ENCODE measurements at regions not wholly inside any gene's neighbourhood (a gene's known extent, or its start where the extent isn't known, plus 50 kb on each side); places are given as distances from the start of the nearest gene placed in this dataset.

DNA sequence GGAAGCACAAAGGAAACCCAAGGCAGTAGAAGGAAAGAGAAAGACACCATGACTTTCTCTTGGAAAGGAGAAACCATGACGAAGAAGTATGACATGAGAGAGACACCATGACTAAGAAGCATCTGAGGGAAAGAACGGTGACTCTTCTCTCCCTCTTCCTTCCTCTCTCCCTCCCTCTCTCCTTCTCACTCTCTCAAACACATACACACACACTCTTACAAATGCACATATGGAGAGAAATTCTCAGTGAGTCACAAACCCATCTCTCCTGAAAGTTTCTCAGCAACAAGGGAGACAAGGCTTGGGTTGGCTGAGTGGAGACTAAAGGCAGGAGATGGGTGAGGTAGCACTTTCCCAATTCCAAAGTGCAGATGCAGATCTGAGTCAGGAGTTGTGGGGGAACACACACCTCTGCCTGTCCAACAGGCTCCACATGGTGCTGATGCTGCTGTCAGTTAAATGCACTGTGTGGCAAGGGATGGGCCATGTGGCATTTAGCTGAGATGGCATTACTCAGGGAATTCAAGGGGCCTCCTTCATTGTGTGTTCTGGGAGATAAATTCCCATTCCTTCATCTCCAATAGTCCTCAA, 336.7 kb upstream of the C16orf82 start:
- TF ChIP-seq, protein P1, sequence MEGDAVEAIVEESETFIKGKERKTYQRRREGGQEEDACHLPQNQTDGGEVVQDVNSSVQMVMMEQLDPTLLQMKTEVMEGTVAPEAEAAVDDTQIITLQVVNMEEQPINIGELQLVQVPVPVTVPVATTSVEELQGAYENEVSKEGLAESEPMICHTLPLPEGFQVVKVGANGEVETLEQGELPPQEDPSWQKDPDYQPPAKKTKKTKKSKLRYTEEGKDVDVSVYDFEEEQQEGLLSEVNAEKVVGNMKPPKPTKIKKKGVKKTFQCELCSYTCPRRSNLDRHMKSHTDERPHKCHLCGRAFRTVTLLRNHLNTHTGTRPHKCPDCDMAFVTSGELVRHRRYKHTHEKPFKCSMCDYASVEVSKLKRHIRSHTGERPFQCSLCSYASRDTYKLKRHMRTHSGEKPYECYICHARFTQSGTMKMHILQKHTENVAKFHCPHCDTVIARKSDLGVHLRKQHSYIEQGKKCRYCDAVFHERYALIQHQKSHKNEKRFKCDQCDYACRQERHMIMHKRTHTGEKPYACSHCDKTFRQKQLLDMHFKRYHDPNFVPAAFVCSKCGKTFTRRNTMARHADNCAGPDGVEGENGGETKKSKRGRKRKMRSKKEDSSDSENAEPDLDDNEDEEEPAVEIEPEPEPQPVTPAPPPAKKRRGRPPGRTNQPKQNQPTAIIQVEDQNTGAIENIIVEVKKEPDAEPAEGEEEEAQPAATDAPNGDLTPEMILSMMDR (IDR thresholded peaks at IDR 0.05; ENCODE audit: unreplicated experiment in 3 of 3): no peak
- no peak overlapping the region for H3K27ac Mint-ChIP-seq
- no peaks in the 10 kb centered on the region for H3K9me3 Mint-ChIP-seq
- no peaks in the 10 kb centered on the region for H3K36me3 Mint-ChIP-seq (ENCODE audit: low read depth)
- peaks cover 35% of the 10 kb centered on the region for H3K27me3 Mint-ChIP-seq (ENCODE audit: low read depth)
- peaks cover 5% of the 10 kb centered on the region for H3K4me1 Mint-ChIP-seq
- H3K4me3 Mint-ChIP-seq: no peak overlapping the region

- no peaks in the 10 kb centered on the region for H3K9me3 Mint-ChIP-seq
- H3K27me3 Mint-ChIP-seq (ENCODE audit: low read depth): peaks cover 41% of the 10 kb centered on the region
- no peak overlapping the region for H3K27ac Mint-ChIP-seq
- no peaks in the 10 kb centered on the region for H3K36me3 Mint-ChIP-seq (ENCODE audit: low read depth)
- TF ChIP-seq, protein P1 (IDR thresholded peaks at IDR 0.05; ENCODE audit: unreplicated experiment in 3 of 3): no peak
- peaks cover 5% of the 10 kb centered on the region for H3K4me1 Mint-ChIP-seq
- no peak overlapping the region for H3K4me3 Mint-ChIP-seq
Measured at GRCh38 chr16:26731729-26732128, 335.0 kb upstream of the C16orf82 start.

GRCh38 chr16:26733710-26734109, 333.0 kb upstream of the C16orf82 start:
- Mint-ChIP-seq H3K9me3 (no peaks in the 10 kb centered on the region), H3K36me3 (ENCODE audit: low read depth) (no peaks in the 10 kb centered on the region)
- TF ChIP-seq, protein P1 (IDR thresholded peaks at IDR 0.05; ENCODE audit: unreplicated experiment in 3 of 3): no peak

GRCh38 chr16:26735521-26735920, 331.2 kb upstream of the C16orf82 start:
- Mint-ChIP-seq H3K36me3 (ENCODE audit: low read depth) (no peaks in the 10 kb centered on the region), H3K9me3 (no peaks in the 10 kb centered on the region), H3K27ac (no peak overlapping the region), H3K27me3 (ENCODE audit: low read depth) (peaks cover 35% of the 10 kb centered on the region), H3K4me1 (no peaks in the 10 kb centered on the region), H3K4me3 (no peak overlapping the region)
- TF ChIP-seq, protein P1 (IDR thresholded peaks at IDR 0.05; ENCODE audit: unreplicated experiment in 3 of 3): no peak

More at GRCh38 chr16:26733710-26734109, 333.0 kb upstream of the C16orf82 start:
- Mint-ChIP-seq H3K27me3 (ENCODE audit: low read depth) (peaks cover 28% of the 10 kb centered on the region), H3K27ac (no peak overlapping the region), H3K4me3 (no peak overlapping the region), H3K4me1 (no peaks in the 10 kb centered on the region)

DNA sequence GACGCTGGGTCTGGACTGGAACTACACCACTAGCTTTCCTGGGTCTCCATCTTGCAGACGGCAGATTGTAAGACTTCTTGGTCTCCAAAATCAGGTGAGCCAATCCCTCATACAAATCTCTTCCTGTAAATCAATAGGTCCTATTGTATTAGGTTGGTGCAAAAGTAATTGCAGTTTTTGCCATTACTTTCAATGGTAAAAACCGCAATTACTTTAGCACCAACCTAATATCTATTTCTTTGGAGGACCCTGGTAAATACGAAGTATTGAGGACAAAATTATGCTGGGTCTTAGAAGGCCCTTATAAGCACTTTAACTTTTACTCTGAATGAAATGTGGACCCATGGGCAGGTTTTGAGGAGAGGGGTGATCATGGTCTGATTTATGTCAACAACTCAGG, 330.6 kb upstream of the C16orf82 start:
- peaks cover 31% of the 10 kb centered on the region for H3K27me3 Mint-ChIP-seq (ENCODE audit: low read depth)
- no peaks in the 10 kb centered on the region for H3K36me3 Mint-ChIP-seq (ENCODE audit: low read depth)
- no peak overlapping the region for H3K27ac Mint-ChIP-seq
- no peaks in the 10 kb centered on the region for H3K9me3 Mint-ChIP-seq
- TF ChIP-seq, protein P1 (IDR thresholded peaks at IDR 0.05; ENCODE audit: unreplicated experiment in 3 of 3): no peak
- no peak overlapping the region for H3K4me3 Mint-ChIP-seq
- no peaks in the 10 kb centered on the region for H3K4me1 Mint-ChIP-seq

DNA sequence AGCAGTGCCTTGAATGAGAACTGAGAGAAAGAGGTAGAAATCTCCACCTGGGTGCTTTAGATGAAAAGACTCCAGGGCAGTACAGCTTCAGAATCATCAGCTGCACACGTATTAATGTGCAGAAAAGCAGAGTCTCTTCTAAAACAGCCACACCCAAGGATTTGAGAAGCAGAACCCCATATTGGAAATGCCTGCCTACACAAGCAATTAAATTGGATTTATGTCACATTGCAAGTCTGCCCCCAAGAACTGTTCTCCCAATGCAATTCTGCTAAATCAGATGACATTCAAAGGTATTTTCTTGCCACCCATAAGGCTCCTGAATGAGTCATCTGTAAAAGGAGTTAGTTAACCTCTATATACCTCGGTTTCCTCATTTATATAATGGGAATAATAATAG, 326.0 kb upstream of the C16orf82 start:
- no peaks in the 10 kb centered on the region for H3K36me3 Mint-ChIP-seq (ENCODE audit: low read depth)
- H3K27me3 Mint-ChIP-seq (ENCODE audit: low read depth): peaks cover 23% of the 10 kb centered on the region
- TF ChIP-seq, protein P1 (IDR thresholded peaks at IDR 0.05; ENCODE audit: unreplicated experiment in 3 of 3): no peak
- H3K4me1 Mint-ChIP-seq: no peaks in the 10 kb centered on the region
- H3K27ac Mint-ChIP-seq: no peak overlapping the region
- H3K4me3 Mint-ChIP-seq: no peak overlapping the region
- no peaks in the 10 kb centered on the region for H3K9me3 Mint-ChIP-seq
